Gastrocnemius medialis (tissue), 4 donors: ENCODE measurements at regions not wholly inside any gene's neighbourhood (a gene's known extent, or its start where the extent isn't known, plus 50 kb on each side); places are given as distances from the start of the nearest gene placed in this dataset.

Source experiments
- CTCF ChIP-seq, 5 experiments: fragments of 450-650 bp in 3 of 5; fragments of 200-600 bp in 2 of 5; sonication (generic) in 2 of 5; IDR thresholded peaks in 4 of 5; conservative IDR thresholded peaks in 1 of 5; 1 replicate in 4 of 5; 2 replicates in 1 of 5; pipeline ENCODE4 v1.5.1; 2016 to 2019; ENCODE audit warnings: antibody characterized with exemption in 5 of 5, mild to moderate bottlenecking in 3 of 5, moderate library complexity in 3 of 5
- POLR2A ChIP-seq, 2 donors: fragments of 450-650 bp; IDR thresholded peaks; one replicate each; pipeline ENCODE4 v1.6.1; 2017; ENCODE audit warnings: antibody characterized with exemption in 2 of 2, mild to moderate bottlenecking in 2 of 2, moderate library complexity in 2 of 2

GRCh38 chr6:91646649-91647048, 1059.8 kb upstream of the MAP3K7 start:
- TF ChIP-seq CTCF (IDR thresholded peaks at IDR 0.05 in 4 of 5, conservative IDR thresholded peaks at IDR 0.05 in 1 of 5) = no peak
- TF ChIP-seq POLR2A (IDR thresholded peaks at IDR 0.05) = no peak
